CD4-positive, CD25-positive, alpha-beta regulatory T cell (primary cell): ENCODE measurements at regions not wholly inside any gene's neighbourhood (a gene's known extent, or its start where the extent isn't known, plus 50 kb on each side); places are given as distances from the start of the nearest gene placed in this dataset.

Experiments used
- ATAC-seq, 2 donors: fragments of 150-1000 bp; cut with Tn5 transposase; one replicate each; pipeline ENCODE4 v1.10.0; 2021; ENCODE audit warnings: low read depth in 2 of 2, moderate number of reproducible peaks in 2 of 2, moderate library complexity in 1 of 2
- DNase-seq, 3 donors: peaks; one replicate each; pipeline versions ENCODE4 v3.0.0 to v3.0.0-alpha.2; 2012 to 2022; ENCODE audit warnings: mixed read lengths in 1 of 3
- H3K27ac ChIP-seq: one replicate; pipeline ENCODE4 v1.7.0; 2013; ENCODE audit warnings: mild to moderate bottlenecking, low read length; ENCODE audit not compliant: insufficient read depth, poor library complexity, severe bottlenecking
- H3K27me3 ChIP-seq: one replicate; pipeline ENCODE4 v1.7.0; 2013; ENCODE audit warnings: low read length; ENCODE audit not compliant: control insufficient read depth, insufficient read depth
- H3K36me3 ChIP-seq: one replicate; pipeline ENCODE4 v1.7.0; 2013; ENCODE audit warnings: mild to moderate bottlenecking, low read length, moderate library complexity; ENCODE audit not compliant: control insufficient read depth, insufficient read depth
- H3K4me1 ChIP-seq: 2 replicates; pipeline ENCODE4 v1.7.0; 2013; ENCODE audit warnings: mild to moderate bottlenecking, low read length; ENCODE audit not compliant: insufficient read depth, control insufficient read depth, poor library complexity, severe bottlenecking
- H3K4me3 ChIP-seq: one replicate; pipeline ENCODE4 v1.7.0; 2013; ENCODE audit warnings: low read depth, mild to moderate bottlenecking, low read length, moderate library complexity
- H3K9me3 ChIP-seq, 2 experiments: 1 replicate in 1 of 2; 2 replicates in 1 of 2; pipeline ENCODE4 v1.7.0; 2013; ENCODE audit warnings: low read length in 2 of 2, mild to moderate bottlenecking in 1 of 2, moderate library complexity in 1 of 2; ENCODE audit not compliant: control insufficient read depth in 2 of 2
- H3K27ac Mint-ChIP-seq, 3 donors: one replicate each; pipeline ENCODE4 v1.8.0; 2020 to 2022; ENCODE audit warnings: mild to moderate bottlenecking in 3 of 3, mixed read lengths in 3 of 3, moderate library complexity in 2 of 3
- H3K27me3 Mint-ChIP-seq: one replicate; pipeline ENCODE4 v1.8.0; 2022; ENCODE audit warnings: mild to moderate bottlenecking, mixed read lengths
- H3K36me3 Mint-ChIP-seq: one replicate; pipeline ENCODE4 v1.8.0; 2020; ENCODE audit warnings: mixed read lengths
- H3K4me1 Mint-ChIP-seq, 4 donors: one replicate each; pipeline ENCODE4 v1.8.0; 2020 to 2022; ENCODE audit warnings: mixed read lengths in 4 of 4, mild to moderate bottlenecking in 1 of 4
- H3K4me3 Mint-ChIP-seq, 4 donors: one replicate each; pipeline ENCODE4 v1.8.0; 2020 to 2022; ENCODE audit warnings: mild to moderate bottlenecking in 4 of 4, mixed read lengths in 4 of 4, moderate library complexity in 3 of 4
- H3K9me3 Mint-ChIP-seq, 7 donors: one replicate each; pipeline ENCODE4 v1.8.0; 2020 to 2022; ENCODE audit warnings: mixed read lengths in 7 of 7, mild to moderate bottlenecking in 3 of 7, moderate library complexity in 2 of 7

GRCh38 chr6:62345962-62346689 is 60.1 kb upstream of the KHDRBS2 start:
- no peaks in the 10 kb centered on the region for H3K36me3 Mint-ChIP-seq
- no peaks in the 10 kb centered on the region for H3K4me1 ChIP-seq
- ATAC-seq (no peak), DNase-seq (no peak)
- no peaks in the 10 kb centered on the region for H3K36me3 ChIP-seq
- H3K4me1 Mint-ChIP-seq, result no peaks in the 10 kb centered on the region
- H3K4me3 ChIP-seq, result no peak overlapping the region
- H3K27me3 Mint-ChIP-seq, result no peaks in the 10 kb centered on the region
- no peak overlapping the region for H3K4me3 Mint-ChIP-seq
- peaks cover 0 to 26% (median 9%) of the 10 kb centered on the region in 7 donors for H3K9me3 Mint-ChIP-seq
- no peaks in the 10 kb centered on the region for H3K27me3 ChIP-seq
- H3K27ac ChIP-seq, result no peak overlapping the region
- H3K9me3 ChIP-seq, result peaks cover 0 to 9% of the 10 kb centered on the region in 2 experiments
- no peak overlapping the region for H3K27ac Mint-ChIP-seq

GRCh38 chr6:62345446-62345845 is 59.4 kb upstream of the KHDRBS2 start:
- H3K27ac ChIP-seq, result no peak overlapping the region
- H3K4me3 ChIP-seq, result no peak overlapping the region
- Mint-ChIP-seq H3K27ac (no peak overlapping the region), H3K36me3 (no peaks in the 10 kb centered on the region), H3K27me3 (no peaks in the 10 kb centered on the region), H3K4me3 (no peak overlapping the region), H3K4me1 (no peaks in the 10 kb centered on the region), H3K9me3 (peaks cover 0 to 26% (median 10%) of the 10 kb centered on the region in 7 donors)
- H3K9me3 ChIP-seq, result peaks cover 0 to 9% of the 10 kb centered on the region in 2 experiments
- H3K36me3 ChIP-seq, result no peaks in the 10 kb centered on the region
- H3K4me1 ChIP-seq, result no peaks in the 10 kb centered on the region
- H3K27me3 ChIP-seq, result no peaks in the 10 kb centered on the region
- no peak for ATAC-seq
- no peak for DNase-seq

- no peak overlapping the region for H3K27ac ChIP-seq
- no peaks in the 10 kb centered on the region for H3K36me3 ChIP-seq
- no peaks in the 10 kb centered on the region for H3K4me1 ChIP-seq
- Mint-ChIP-seq H3K36me3 (no peaks in the 10 kb centered on the region), H3K4me3 (no peak overlapping the region), H3K27ac (no peak overlapping the region), H3K9me3 (peaks cover 0 to 27% (median 12%) of the 10 kb centered on the region in 7 donors), H3K27me3 (no peaks in the 10 kb centered on the region), H3K4me1 (no peaks in the 10 kb centered on the region)
- no peaks in the 10 kb centered on the region for H3K27me3 ChIP-seq
- H3K9me3 ChIP-seq, result peaks cover 0 to 9% of the 10 kb centered on the region in 2 experiments
- DNase-seq (no peak), ATAC-seq (no peak)
- no peak overlapping the region for H3K4me3 ChIP-seq
These were observed 58.8 kb upstream of the KHDRBS2 start for GRCh38 chr6:62344850-62345249.

GRCh38 chr6:62338477-62338876 is 52.5 kb upstream of the KHDRBS2 start:
- H3K9me3 Mint-ChIP-seq, result peaks cover 0 to 26% (median 18%) of the 10 kb centered on the region in 7 donors
- no peaks in the 10 kb centered on the region for H3K4me1 Mint-ChIP-seq
- H3K36me3 Mint-ChIP-seq, result no peaks in the 10 kb centered on the region
- DNase-seq (no peak), ATAC-seq (no peak)
- H3K27me3 ChIP-seq, result no peaks in the 10 kb centered on the region
- H3K4me3 ChIP-seq, result no peak overlapping the region
- H3K36me3 ChIP-seq, result no peaks in the 10 kb centered on the region
- no peak overlapping the region for H3K27ac ChIP-seq
- H3K4me3 Mint-ChIP-seq, result no peak overlapping the region
- peaks cover 2 to 10% of the 10 kb centered on the region in 2 experiments for H3K9me3 ChIP-seq
- no peak overlapping the region for H3K27ac Mint-ChIP-seq
- H3K4me1 ChIP-seq, result no peaks in the 10 kb centered on the region
- no peaks in the 10 kb centered on the region for H3K27me3 Mint-ChIP-seq
